DMS53 treated with DMSO at 0.1 percent for 48 hours (cell line): ENCODE measurements at regions not wholly inside any gene's neighbourhood (a gene's known extent, or its start where the extent isn't known, plus 50 kb on each side); places are given as distances from the start of the nearest gene placed in this dataset.
"Not testable (repeated sequence)": the region's sequence is repeated elsewhere in the genome, so short reads cannot be mapped to it uniquely, and the experiment has no call there.

Source experiments
- DNase-seq: peaks from one replicate; lab custom pipeline; 2025; ENCODE audit not compliant: unreplicated experiment; lab: John Stamatoyannopoulos, UW

GRCh38 chr5:18999478-18999877 is 988.5 kb downstream of the CDH18 start:
- DNase-seq = no peak

DNA sequence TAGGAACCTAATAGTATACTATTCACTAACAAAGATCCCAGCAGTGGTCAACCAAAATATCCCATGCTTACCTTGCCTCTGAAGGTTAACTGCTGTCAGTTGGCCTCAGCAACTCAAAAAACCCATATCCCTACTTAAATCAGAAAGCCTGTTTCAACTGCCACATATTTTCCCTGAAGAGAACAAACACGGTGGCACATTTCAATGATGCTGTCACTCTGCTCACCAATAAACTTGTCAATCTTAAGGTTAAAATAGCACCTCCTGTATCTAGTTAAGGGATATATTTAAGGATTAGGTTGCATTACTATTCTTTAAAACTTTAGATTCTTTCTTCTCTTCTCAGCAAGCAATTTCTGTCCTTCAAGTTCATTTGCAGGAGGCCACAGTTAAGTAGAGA is 986.9 kb downstream of the CDH18 start:
- DNase-seq = no peak

DNA sequence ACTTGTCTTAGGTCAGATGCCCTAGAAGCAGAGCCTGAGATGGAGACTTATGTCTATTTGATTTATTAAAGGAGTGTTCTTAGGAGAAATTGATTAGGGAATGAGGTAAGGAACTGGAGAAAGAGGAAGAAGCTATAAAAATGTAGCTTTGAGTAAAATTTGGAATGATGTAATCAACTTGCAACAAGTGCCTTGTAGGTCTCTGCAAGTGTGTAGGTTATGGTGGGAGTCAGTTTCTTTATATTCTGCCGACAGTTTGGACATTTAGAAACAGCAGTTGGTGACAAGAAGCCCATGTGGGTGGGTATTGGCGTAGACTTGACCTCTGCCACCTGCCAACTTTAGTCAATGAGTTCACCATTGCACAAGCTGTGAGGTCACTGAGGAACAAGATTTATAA is 986.5 kb downstream of the CDH18 start:
- no peak for DNase-seq

GRCh38 chr5:19002111-19002510 is 985.9 kb downstream of the CDH18 start:
- no peak for DNase-seq

- DNase-seq = no peak
Measured at GRCh38 chr5:19018822-19019221, 969.2 kb downstream of the CDH18 start.

DNA sequence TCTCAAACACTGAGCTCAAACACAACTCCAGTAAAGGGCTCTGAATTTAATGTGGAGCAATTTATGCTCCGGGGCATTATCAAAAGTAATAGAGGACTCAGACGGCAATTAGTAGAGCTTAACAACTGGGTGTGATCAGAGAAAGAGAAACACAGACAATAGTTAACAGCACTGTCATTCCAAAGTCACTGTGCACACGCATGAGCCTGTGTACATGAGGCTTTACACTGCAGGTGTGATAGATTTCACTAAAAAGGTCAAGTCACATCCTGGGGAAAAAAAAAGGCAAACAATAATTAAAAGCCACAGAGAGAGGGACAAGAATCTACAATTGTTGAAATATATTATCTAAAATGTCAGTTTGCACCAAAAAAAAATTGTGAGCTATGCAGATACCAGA is 956.5 kb downstream of the CDH18 start:
- DNase-seq = no peak

GRCh38 chr5:19035816-19036215 is 952.2 kb downstream of the CDH18 start:
- no peak for DNase-seq

GRCh38 chr5:19042106-19042505 is 945.9 kb downstream of the CDH18 start:
- DNase-seq = no peak

- DNase-seq = no peak
Measured at GRCh38 chr5:19044311-19044710, 943.7 kb downstream of the CDH18 start.

DNA sequence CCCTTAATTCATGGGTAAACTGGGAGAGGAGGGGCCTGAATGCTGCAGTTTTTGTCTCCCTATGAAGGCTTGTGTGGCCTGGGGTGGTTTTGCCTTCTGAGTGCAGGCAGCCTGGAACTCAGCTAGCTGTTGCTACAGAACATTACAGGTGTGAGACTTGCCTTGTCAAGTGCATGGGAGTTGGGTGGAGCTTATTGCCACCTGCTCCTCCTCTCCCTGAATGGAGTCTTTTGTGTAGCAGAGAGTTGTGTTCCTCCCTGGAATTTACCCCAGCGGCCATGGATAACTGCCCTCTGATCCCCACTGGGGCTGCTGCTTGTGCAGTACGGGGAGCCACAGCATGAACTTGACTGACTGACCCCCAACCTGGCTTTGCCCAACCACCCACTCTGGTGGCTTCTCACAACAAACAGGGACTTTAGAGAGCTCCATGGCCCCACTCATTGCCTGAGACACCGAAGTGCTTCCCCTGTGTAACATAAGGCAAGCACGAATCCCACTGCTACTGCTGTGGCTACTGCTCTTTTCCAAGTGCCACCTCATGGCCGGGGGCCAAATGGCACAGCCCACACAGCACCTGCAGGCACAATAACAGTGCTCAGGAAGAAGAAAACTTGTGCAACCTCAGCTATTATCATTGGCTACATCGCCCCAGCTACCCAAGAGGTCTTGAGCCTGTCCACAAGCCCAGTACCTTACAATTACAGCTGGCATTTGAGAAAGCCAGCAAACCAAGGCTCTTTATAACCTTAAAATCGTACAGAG is 942.9 kb downstream of the CDH18 start:
- no peak for DNase-seq

- DNase-seq = no peak
Measured at GRCh38 chr5:19047277-19047676, 940.7 kb downstream of the CDH18 start.

DNA sequence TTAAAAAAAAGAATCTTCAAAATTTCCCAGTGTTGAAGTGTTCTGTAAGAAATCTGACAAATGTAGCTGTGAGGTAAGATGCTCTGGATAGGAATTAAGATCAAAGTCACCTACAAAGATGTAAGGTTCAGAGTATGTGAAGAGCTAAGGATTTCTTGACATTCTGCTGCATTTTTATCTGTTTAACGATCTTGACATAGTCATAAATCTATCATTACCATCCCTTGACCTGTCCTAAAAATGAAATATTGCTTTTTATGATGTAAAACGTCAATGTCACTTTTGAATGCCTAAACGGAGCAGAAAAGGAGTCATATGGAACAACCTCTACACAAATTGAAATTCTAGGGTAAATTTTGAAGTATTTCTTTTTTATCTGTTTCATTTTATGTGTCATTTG is 939.3 kb downstream of the CDH18 start:
- no peak for DNase-seq

GRCh38 chr5:19058216-19058615 is 929.8 kb downstream of the CDH18 start:
- DNase-seq = no peak

DNA sequence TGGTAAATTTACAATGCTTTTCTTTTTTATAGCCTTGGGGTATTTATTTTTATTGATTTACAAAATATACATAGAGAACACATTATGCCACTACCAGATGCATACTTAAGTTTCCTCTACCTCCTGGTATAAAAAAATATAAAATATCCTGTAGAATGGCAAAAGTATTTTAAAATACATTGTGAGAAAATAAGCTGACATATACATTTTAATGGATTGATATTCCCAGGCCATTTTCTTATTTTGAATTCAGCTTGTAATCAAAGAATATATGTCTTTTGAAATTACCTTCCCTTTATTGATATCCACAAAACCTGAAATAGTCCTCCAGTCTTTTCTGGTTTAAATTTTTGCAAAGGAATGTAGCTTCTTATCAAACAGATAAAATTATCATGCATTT is 923.9 kb downstream of the CDH18 start:
- DNase-seq = no peak

DNA sequence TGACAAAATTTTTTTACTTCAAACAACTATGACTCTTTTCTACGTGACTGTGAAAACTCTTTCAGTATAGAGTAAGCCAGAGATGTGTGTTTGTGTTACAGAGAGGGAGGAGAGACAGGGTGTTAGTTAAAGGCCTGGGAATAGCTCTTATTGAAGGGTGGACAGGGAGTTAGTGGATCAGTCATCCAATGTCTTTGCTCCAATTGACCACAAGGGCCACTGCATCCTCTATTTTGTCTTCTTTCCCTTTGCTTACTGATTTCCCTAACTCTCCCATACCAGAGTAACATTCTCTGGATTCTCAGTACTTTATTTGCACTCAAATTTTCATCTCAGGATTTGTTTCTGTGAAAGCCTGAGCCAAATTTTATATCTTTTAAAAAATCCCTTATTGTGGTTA is 920.3 kb downstream of the CDH18 start:
- no peak for DNase-seq

- no peak for DNase-seq
Measured at GRCh38 chr5:19098434-19098833, 889.6 kb downstream of the CDH18 start.

GRCh38 chr5:19099195-19099594 is 888.8 kb downstream of the CDH18 start:
- DNase-seq = no peak

DNA sequence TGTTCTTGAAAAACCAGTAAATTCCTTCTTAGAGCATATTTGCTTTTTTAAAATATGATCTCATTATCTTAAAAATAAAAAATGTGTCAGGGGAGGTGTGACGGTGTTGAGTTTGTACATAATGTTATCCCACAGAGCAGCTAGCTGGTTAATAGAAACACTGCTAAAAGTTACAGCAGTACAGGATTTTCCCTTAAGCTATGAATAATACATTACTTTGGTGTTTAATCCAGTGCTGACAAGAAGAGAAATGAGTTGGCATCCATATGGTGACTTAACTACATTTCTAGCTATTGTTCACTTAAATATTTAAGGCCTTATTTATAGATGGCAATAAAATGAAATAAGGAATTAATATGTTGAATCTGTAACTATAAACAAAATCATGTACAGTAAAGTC is 883.1 kb downstream of the CDH18 start:
- DNase-seq = no peak

DNA sequence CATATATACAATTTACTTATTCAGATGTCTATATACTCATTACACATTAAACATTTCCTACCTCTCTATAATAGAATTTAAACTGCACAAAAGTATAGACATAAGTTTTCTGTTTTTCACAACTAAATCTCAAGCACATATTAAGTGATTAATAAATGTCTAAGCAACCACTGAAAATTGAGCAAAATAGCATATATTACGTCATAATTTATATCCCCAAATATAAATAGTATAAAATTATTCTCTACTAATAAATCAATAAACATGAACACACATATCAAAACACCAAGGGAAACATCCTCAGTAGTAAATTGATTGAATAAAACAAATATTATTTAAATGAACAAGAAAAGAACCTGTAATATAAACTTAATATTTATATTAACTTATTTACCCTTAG is 865.1 kb downstream of the CDH18 start:
- no peak for DNase-seq

DNA sequence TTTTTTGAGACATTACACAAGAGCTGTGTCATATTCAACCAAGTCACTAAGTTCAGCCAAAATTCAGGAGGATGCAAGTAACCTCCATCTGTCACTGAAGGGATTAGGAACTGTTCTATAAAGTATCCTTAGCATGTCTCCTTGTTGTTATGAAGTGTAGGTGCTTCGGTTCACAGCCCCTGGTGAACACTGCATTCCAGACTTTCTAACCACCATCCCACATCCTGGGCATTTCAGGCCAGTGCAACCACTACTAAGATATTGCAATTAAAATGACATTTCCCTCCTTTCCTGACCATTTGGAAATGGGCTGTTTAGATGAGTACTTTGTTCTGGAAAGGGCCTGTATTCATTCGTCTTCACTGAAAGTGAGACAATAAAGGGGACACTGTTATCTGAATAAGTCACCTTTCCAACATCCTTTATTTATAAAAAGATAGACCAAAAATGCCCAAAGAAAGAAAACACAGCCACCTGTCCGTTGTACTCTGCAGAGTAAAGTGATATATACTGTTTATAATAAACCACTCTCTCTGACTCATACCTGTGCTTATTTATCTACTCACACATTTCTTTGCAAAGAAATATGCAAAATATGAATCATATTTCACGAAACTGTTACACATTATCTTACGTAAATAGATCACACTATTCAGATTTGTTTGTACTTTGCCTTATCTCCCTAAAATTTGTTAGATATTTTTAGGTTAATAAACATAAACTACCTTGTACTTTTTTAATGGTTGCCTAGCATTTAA is 861.9 kb downstream of the CDH18 start:
- DNase-seq = no peak

DNA sequence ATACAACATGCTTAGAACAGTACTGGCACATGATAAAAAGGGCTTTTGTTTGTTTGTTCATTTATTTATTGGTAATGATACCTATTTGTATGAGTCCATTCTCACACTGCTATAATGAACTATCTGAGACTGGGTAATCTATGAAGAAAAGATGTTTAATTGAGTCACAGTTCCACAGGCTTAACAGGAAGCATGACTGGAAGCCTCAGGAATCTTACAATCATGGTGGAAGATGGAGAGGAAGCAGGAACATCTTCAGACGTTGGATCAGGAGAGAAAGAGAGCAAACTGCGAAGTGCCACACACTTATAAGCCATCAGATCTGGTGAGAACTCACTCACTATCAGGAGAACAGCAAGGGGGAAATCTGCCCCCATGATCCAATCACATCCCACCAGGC is 847.7 kb downstream of the CDH18 start:
- no peak for DNase-seq

DNA sequence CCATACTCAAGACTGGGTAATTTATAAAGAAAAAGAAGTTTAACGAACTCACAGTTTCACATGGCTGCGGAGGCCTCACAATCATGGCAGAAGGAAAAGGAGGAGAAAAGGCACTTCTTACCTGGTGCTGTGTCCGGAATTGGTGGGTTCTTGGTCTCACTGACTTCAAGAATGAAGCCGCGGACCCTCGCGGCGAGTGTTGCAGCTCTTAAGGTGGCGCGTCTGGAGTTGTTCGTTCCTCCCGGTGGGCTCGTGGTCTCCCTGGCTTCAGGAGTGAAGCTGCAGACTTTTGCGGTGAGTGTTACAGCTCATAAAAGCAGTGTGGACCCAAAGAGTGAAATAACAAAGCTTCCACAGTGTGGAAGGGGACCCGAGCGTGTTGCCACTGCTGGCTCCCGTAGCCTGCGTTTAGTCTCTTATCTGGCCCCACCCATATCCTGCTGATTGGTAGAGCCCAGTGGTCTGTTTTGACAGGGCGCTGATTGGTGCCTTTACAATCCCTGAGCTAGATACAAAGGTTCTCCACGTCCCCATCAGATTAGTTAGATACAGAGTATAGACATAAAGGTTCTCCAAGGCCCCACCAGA is 846.0 kb downstream of the CDH18 start:
- not testable (repeated sequence) for DNase-seq
